IMR-90 (cell line): ENCODE measurements at regions not wholly inside any gene's neighbourhood (a gene's known extent, or its start where the extent isn't known, plus 50 kb on each side); places are given as distances from the start of the nearest gene placed in this dataset.

Source experiments
- ATAC-seq: fragments of 200-7000 bp; cut with Tn5 transposase; 2 replicates; pipeline ENCODE4 v1.9.1; 2020; ENCODE audit warnings: low read depth, mild to moderate bottlenecking, moderate library complexity
- BruUV-seq: library from RNA; stranded (reverse); fragments of 400-500 nt; replicated peaks from 2 replicates; lab custom pipeline; 2021; lab: Mats Ljungman, UMichigan
- CTCF ChIA-PET: fragments of 300-600 bp; formaldehyde crosslinking; extraction: SDS; loops from one replicate; lab custom pipeline; 2021; ENCODE audit warnings: antibody characterized with exemption; lab: Yijun Ruan, JAX
- POLR2A ChIA-PET: fragments of 300-600 bp; sonication (Branson Sonifier 250); formaldehyde crosslinking; loops from one replicate; lab custom pipeline; 2022; ENCODE audit warnings: antibody characterized with exemption; ENCODE audit not compliant: unreplicated experiment; lab: Charles Lee
- DNase-seq: peaks from one replicate; pipeline ENCODE4 v3.0.0; 2013
- H2AFZ ChIP-seq: replicated peaks from 2 replicates; pipeline ENCODE3; 2013; ENCODE audit warnings: low read length, mild to moderate bottlenecking; ENCODE audit not compliant: poor library complexity
- H2AK5ac ChIP-seq: 2 replicates; pipeline ENCODE4 v1.6.1; 2013; ENCODE audit warnings: low read depth, low read length, inconsistent platforms
- H2AK9ac ChIP-seq: replicated peaks from 2 replicates; pipeline ENCODE3; 2013; ENCODE audit warnings: mild to moderate bottlenecking, low read depth, low read length, moderate library complexity; ENCODE audit not compliant: poor library complexity
- H2BK120ac ChIP-seq: 2 replicates; pipeline ENCODE4 v1.6.1; 2013; ENCODE audit warnings: low read depth, low read length, inconsistent platforms
- H2BK15ac ChIP-seq: 3 replicates; pipeline ENCODE4 v1.6.1; 2013; ENCODE audit warnings: low read depth, low read length, inconsistent platforms
- H2BK20ac ChIP-seq: 2 replicates; pipeline ENCODE4 v1.6.1; 2013; ENCODE audit warnings: low read depth, mild to moderate bottlenecking, inconsistent platforms, low read length, moderate library complexity
- H2BK5ac ChIP-seq: 2 replicates; pipeline ENCODE4 v1.6.1; 2013; ENCODE audit warnings: mild to moderate bottlenecking, low read depth, low read length, inconsistent platforms; ENCODE audit not compliant: poor library complexity, severe bottlenecking
- H3K14ac ChIP-seq: replicated peaks from 2 replicates; pipeline ENCODE4 v1.6.1; 2013; ENCODE audit warnings: low read depth, low read length, inconsistent platforms
- H3K18ac ChIP-seq: 2 replicates; pipeline ENCODE4 v1.6.1; 2013; ENCODE audit warnings: low read depth, low read length, control low read depth
- H3K23ac ChIP-seq: 2 replicates; pipeline ENCODE4 v1.6.1; 2013; ENCODE audit warnings: low read depth, low read length, inconsistent platforms
- H3K27ac ChIP-seq: 2 replicates; pipeline ENCODE4 v1.5.1; 2013; ENCODE audit warnings: mild to moderate bottlenecking, control low read depth, low read length; ENCODE audit not compliant: insufficient read depth
- H3K27me3 ChIP-seq: 2 replicates; pipeline ENCODE4 v1.6.1; 2013; ENCODE audit warnings: low read length; ENCODE audit not compliant: control insufficient read depth, insufficient read depth
- H3K36me3 ChIP-seq: 2 replicates; pipeline ENCODE4 v1.6.1; 2013; ENCODE audit warnings: low read length, mixed read lengths; ENCODE audit not compliant: control insufficient read depth, insufficient read depth
- H3K4ac ChIP-seq: 2 replicates; pipeline ENCODE4 v1.6.1; 2013; ENCODE audit warnings: low read depth, low read length, inconsistent platforms
- H3K4me1 ChIP-seq: 2 replicates; pipeline ENCODE4 v1.6.1; 2013; ENCODE audit warnings: low read length, mixed read lengths; ENCODE audit not compliant: control insufficient read depth, insufficient read depth
- H3K4me2 ChIP-seq: 2 replicates; pipeline ENCODE4 v1.6.1; 2013; ENCODE audit warnings: low read depth, mild to moderate bottlenecking, control low read depth, low read length, moderate library complexity
- H3K4me3 ChIP-seq: 2 replicates; pipeline ENCODE4 v1.5.1; 2013; ENCODE audit warnings: low read depth, mild to moderate bottlenecking, control low read depth, low read length, moderate library complexity; ENCODE audit not compliant: insufficient read depth
- H3K56ac ChIP-seq: 2 replicates; pipeline ENCODE4 v1.6.1; 2013; ENCODE audit warnings: low read length, inconsistent platforms; ENCODE audit not compliant: insufficient read depth; ENCODE audit errors: extremely low read depth
- H3K79me1 ChIP-seq, 2 experiments: 2 replicates each; pipeline ENCODE4 v1.6.1; 2013; ENCODE audit warnings: low read length in 2 of 2, inconsistent platforms in 1 of 2, low read depth in 1 of 2
- H3K9ac ChIP-seq: 2 replicates; pipeline ENCODE4 v1.6.1; 2013; ENCODE audit warnings: low read depth, low read length, control low read depth
- H3K9me1 ChIP-seq: 2 replicates; pipeline ENCODE4 v1.6.1; 2013; ENCODE audit warnings: low read length, inconsistent platforms; ENCODE audit not compliant: insufficient read depth
- H3K9me3 ChIP-seq: 2 replicates; pipeline ENCODE4 v1.6.1; 2013; ENCODE audit warnings: low read length; ENCODE audit not compliant: control insufficient read depth, insufficient read depth
- H4K20me1 ChIP-seq: 2 replicates; pipeline ENCODE4 v1.6.1; 2013; ENCODE audit warnings: low read length, inconsistent platforms; ENCODE audit not compliant: insufficient read depth
- H4K5ac ChIP-seq: 2 replicates; pipeline ENCODE4 v1.6.1; 2013; ENCODE audit warnings: mild to moderate bottlenecking, low read depth, low read length, control low read depth
- H4K8ac ChIP-seq, 2 experiments: 2 replicates each; pipeline ENCODE4 v1.6.1; 2013; ENCODE audit warnings: low read depth in 2 of 2, low read length in 2 of 2, control low read depth in 1 of 2, inconsistent platforms in 1 of 2
- H4K91ac ChIP-seq: 2 replicates; pipeline ENCODE4 v1.6.1; 2013; ENCODE audit warnings: low read depth, low read length, inconsistent platforms; ENCODE audit not compliant: insufficient read depth
- CEBPB ChIP-seq: IDR thresholded peaks from 2 replicates; pipeline ENCODE4 v1.6.1; 2012; ENCODE audit warnings: low read depth, low read length, improper control_type of control experiment
- CHD1 ChIP-seq: IDR thresholded peaks from 2 replicates; pipeline ENCODE4 v1.6.1; 2012; ENCODE audit warnings: low read depth, low read length, improper control_type of control experiment
- CTCF ChIP-seq: conservative IDR thresholded peaks from 2 replicates; pipeline ENCODE4 v1.5.1; 2012; ENCODE audit warnings: mild to moderate bottlenecking, low read depth, low read length, improper control_type of control experiment
- MAFK ChIP-seq: IDR thresholded peaks from 2 replicates; pipeline ENCODE4 v1.6.1; 2012; ENCODE audit warnings: low read depth, low read length, improper control_type of control experiment
- MAZ ChIP-seq: IDR thresholded peaks from 2 replicates; pipeline ENCODE4 v1.6.1; 2012; ENCODE audit warnings: low read depth, mild to moderate bottlenecking, low read length, improper control_type of control experiment, moderate library complexity, borderline replicate concordance
- NFE2L2 ChIP-seq: fragments of 150-350 bp; IDR thresholded peaks from 2 replicates; pipeline ENCODE4 v1.6.1; 2016; ENCODE audit warnings: low read depth, mild to moderate bottlenecking, low read length
- WGBS, 2 experiments: methylation state at CpG; one replicate each; pipeline versions ENCODE4 v1.1.5 to v1.1.7; 2013; ENCODE audit warnings: missing lambda C conversion rate in 2 of 2; ENCODE audit not compliant: insufficient read length in 1 of 2; ENCODE audit errors: extremely low coverage in 2 of 2; 5-methylcytosine and 5-hydroxymethylcytosine counted together
- dilution Hi-C: fragments of 300-500 bp; cut with HindIII; formaldehyde crosslinking; loops from one replicate; pipeline ENCODE4 v1.14.3; 2018; ENCODE audit warnings: low sequenced_read_pairs; ENCODE audit not compliant: unreplicated experiment
- in situ Hi-C: fragments of 300-500 bp; cut with MboI; formaldehyde crosslinking; loops from 3 replicates; pipeline ENCODE4 v1.14.3; 2019; ENCODE audit warnings: low sequenced_read_pairs, inconsistent platforms, mixed read lengths
- intact Hi-C: fragments of 100-400 bp; cut with micrococcal nuclease; formaldehyde crosslinking; loops from 2 replicates; pipeline ENCODE4 v1.10.0; 2022

DNA sequence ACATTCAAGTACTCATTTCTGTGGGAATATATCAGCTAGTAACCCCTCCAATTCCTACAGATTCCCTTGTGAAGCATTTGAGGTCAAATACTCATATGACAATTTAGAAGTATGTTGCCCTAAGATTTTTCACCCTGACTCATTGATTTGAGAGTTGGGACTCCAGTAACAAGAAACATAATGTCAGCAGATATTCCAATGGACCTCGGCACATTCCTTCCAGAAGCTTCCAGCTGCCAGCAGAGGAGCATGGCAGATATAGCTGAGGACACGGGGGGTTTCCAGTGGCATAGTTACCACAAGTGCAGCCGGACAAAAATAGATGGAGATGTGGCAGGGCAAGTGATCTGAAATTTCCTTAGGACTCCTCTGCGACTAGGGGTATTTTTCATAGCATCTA, 101.9 kb upstream of the ARHGAP28 start:
- no CpG with 5 or more reads among the region's 4 CpGs for WGBS, 2 experiments
- no peaks in the 10 kb centered on the region; the same call in 1 of the 2 replicates for H3K27me3 ChIP-seq
- no TSS peak for BruUV-seq

More for the DNA sequence above, 101.9 kb upstream of the ARHGAP28 start:
- ATAC-seq = no peak
- Histone ChIP-seq H3K4ac (no peak overlapping the region), H2BK15ac (peak overlapping the region; percentile 60; the same call in 1 of the 3 replicates), H4K8ac (no peak overlapping the region), H4K5ac (peak overlapping the region; percentile 33; the same call in 1 of the 2 replicates), H2BK20ac (peak overlapping the region; percentile 49; the same call in 1 of the 2 replicates), H2AK9ac (no peak overlapping the region), H3K14ac (no peak overlapping the region), H3K27ac (no peak overlapping the region), H3K4me1 (peaks cover 17% of the 10 kb centered on the region), H4K20me1 (no peaks in the 10 kb centered on the region), H3K23ac (no peak overlapping the region), H3K4me2 (no peak overlapping the region), H3K4me3 (no peak overlapping the region), H4K91ac (no peak overlapping the region), H3K9me1 (peaks cover 2% of the 10 kb centered on the region), H3K18ac (0 out of 2 replicates have a peak overlapping the region, but pooled peaks have one; percentile 43), H3K9ac (no peak overlapping the region), H3K9me3 (no peaks in the 10 kb centered on the region), H3K56ac (no peak overlapping the region), H2AK5ac (0 out of 2 replicates have a peak overlapping the region, but pooled peaks have one; percentile 35), H3K79me1 (no peaks in the 10 kb centered on the region), H3K36me3 (no peaks in the 10 kb centered on the region), H2BK120ac (no peak overlapping the region), H2AFZ (no peak overlapping the region), H2BK5ac (no peak overlapping the region)
- ChIA-PET POLR2A (no interaction called here), CTCF (no interaction called here)
- intact Hi-C loops = loop anchor here (5.0 kb wide), 4 partner anchors 65 to 245 kb away; no protein-coding TSS in a partner anchor
- in situ Hi-C loops = no loop called here
- no peak for TF ChIP-seq CHD1
- TF ChIP-seq MAZ = no peak
- TF ChIP-seq NFE2L2 = no peak
- TF ChIP-seq CTCF = no peak
- TF ChIP-seq MAFK = peak; percentile 50; the same call in 1 of the 2 replicates
- no peak for TF ChIP-seq CEBPB
- peak; percentile 37 for DNase-seq
- dilution Hi-C loops = no loop called here
